ENCODE measurements at regions not wholly inside any gene's neighbourhood (a gene's known extent, or its start where the extent isn't known, plus 50 kb on each side); places are given as distances from the start of the nearest gene placed in this dataset.

DNA sequence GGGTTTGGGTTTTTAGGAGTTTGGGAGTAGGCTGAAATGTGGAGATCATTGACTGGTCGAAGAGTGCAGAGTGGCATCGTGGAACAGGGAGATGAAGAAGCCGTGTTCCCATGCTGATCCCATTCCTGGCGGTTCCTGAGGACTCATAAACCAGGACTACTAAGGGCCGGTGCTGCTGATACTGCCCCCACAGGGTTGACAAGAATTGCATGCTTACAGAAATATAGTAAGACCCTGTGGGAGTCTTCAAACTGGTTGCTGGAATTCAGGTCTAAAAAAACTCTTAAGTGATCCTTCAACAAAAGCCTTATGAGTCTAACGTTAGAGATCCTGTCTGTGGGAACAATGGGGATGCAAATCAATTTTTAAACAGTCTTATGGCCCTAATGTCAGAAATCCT, 64.0 kb upstream of the ARHGAP5 start:
- TF ChIP-seq, protein P1, sequence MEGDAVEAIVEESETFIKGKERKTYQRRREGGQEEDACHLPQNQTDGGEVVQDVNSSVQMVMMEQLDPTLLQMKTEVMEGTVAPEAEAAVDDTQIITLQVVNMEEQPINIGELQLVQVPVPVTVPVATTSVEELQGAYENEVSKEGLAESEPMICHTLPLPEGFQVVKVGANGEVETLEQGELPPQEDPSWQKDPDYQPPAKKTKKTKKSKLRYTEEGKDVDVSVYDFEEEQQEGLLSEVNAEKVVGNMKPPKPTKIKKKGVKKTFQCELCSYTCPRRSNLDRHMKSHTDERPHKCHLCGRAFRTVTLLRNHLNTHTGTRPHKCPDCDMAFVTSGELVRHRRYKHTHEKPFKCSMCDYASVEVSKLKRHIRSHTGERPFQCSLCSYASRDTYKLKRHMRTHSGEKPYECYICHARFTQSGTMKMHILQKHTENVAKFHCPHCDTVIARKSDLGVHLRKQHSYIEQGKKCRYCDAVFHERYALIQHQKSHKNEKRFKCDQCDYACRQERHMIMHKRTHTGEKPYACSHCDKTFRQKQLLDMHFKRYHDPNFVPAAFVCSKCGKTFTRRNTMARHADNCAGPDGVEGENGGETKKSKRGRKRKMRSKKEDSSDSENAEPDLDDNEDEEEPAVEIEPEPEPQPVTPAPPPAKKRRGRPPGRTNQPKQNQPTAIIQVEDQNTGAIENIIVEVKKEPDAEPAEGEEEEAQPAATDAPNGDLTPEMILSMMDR (IDR thresholded peaks at IDR 0.05): no peak
- no peak for TF ChIP-seq POLR2A (IDR thresholded peaks at IDR 0.05)
